Right lobe of liver (tissue), 4 donors: ENCODE measurements at regions not wholly inside any gene's neighbourhood (a gene's known extent, or its start where the extent isn't known, plus 50 kb on each side); places are given as distances from the start of the nearest gene placed in this dataset.

Experiments
- CTCF ChIP-seq, 4 donors: fragments of 200-600 bp in 3 of 4; fragments of 450-650 bp in 1 of 4; IDR thresholded peaks; one replicate each; pipeline versions ENCODE4 v1.5.1 to v1.8.0; 2016 to 2022; ENCODE audit warnings: antibody characterized with exemption in 4 of 4, mild to moderate bottlenecking in 2 of 4
- POLR2A ChIP-seq: fragments of 450-650 bp; IDR thresholded peaks from one replicate; pipeline ENCODE4 v1.6.1; 2017; ENCODE audit warnings: antibody characterized with exemption, mild to moderate bottlenecking
- donor health status: DM: no; HTN: no; CAD: no.
- donor health status: DM: no; HTN: no; CAD: no.
- donor health status: DM: no; HTN: yes; CAD: no.

DNA sequence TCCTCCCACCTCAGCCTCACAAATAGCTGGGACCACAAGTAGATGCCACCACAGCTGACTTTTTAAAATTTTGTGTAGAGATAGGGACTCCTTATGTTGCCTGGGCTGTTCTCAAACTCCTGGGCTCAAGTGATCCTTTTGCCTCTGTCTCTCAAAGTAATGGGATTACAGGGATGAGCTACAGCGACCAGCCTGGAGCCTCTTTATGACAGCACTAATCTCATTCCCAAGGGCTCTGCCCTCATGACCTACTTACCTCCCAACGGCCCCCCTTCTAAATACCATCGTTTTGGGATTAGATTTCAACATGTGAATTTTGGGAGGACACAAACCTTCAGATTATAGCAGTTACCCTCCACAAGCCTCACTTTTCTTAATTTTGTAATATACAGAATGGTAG lies 150.6 kb upstream of the FUT8 start:
- TF ChIP-seq CTCF (IDR thresholded peaks at IDR 0.05), result no peak
- no peak for TF ChIP-seq POLR2A
